GM23248 (cell line): ENCODE measurements at regions not wholly inside any gene's neighbourhood (a gene's known extent, or its start where the extent isn't known, plus 50 kb on each side); places are given as distances from the start of the nearest gene placed in this dataset.

Source experiments
- EZH2 ChIP-seq: fragments of 200-600 bp; sonication (generic); IDR thresholded peaks from 2 replicates; pipeline ENCODE4 v1.6.1; 2018; ENCODE audit warnings: antibody characterized with exemption, mild to moderate bottlenecking; ENCODE audit not compliant: insufficient read depth, poor library complexity, severe bottlenecking
- EZH2phosphoT487 ChIP-seq: fragments of 200-600 bp; sonication (generic); IDR thresholded peaks from 2 replicates; pipeline ENCODE4 v1.6.1; 2018; ENCODE audit warnings: antibody characterized with exemption, moderate library complexity, mild to moderate bottlenecking, low read depth; ENCODE audit not compliant: insufficient read depth

DNA sequence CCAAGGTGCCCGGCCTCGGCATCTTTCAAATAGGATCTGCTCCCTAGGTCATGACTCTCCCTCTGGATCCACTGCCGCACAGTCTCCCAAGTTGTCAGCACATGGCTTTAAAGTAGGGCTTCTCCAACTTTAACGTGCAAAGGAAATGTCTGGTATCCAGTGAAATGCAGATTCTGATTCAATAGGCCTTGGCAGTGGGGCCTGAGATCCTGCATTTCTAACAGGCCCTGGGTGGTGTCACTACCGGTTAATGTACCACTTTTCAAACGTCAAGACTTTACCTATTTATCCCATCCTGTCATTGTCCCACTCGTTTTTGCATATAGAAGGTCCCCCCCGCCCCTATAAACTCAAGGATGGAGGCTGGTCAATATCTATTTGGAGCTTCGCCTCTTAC lies 137.6 kb upstream of the ZNF618 start:
- TF ChIP-seq EZH2phosphoT487 (no peak), EZH2 (no peak)
